ENCODE measurements at regions not wholly inside any gene's neighbourhood (a gene's known extent, or its start where the extent isn't known, plus 50 kb on each side); places are given as distances from the start of the nearest gene placed in this dataset.

- TF ChIP-seq MXI1 (IDR thresholded peaks at IDR 0.05; ENCODE audit: low read depth, low read length) (0 out of 2 replicates have a peak, but pooled peaks have one; percentile 27), USF2 (IDR thresholded peaks at IDR 0.05; ENCODE audit: borderline replicate concordance, low read depth, low read length) (no peak)
- no peaks in the 10 kb centered on the region for H3K79me2 ChIP-seq (ENCODE audit: insufficient read depth)
- DNase-seq = peak; percentile 73
- ChIA-PET POLR2A (interaction anchor here (1.1 to 2.5 kb wide), 2 partner anchors 16 to 66 kb away, joined by 3 to 21 read pairs; partner anchors contain the start of gene EFNB1), CTCF (interaction anchor here (0.9 to 4.9 kb wide), 4 partner anchors 49 to 183 kb away, joined by 3 to 20 read pairs (median 4); partner anchors contain the start of gene EFNB1)
- H3K9ac ChIP-seq = no peak overlapping the region
- no peaks in the 10 kb centered on the region for H3K9me2 ChIP-seq
- H3K9me3 ChIP-seq = no peaks in the 10 kb centered on the region
- no peak overlapping the region for H3K4me3 ChIP-seq (ENCODE audit: low read depth in 2 of 2, low read length in 1 of 2)
- peak overlapping the region; percentile 24 to 92; a peak in 3 of 4 replicates for H3K27ac ChIP-seq (ENCODE audit: low read depth in 2 of 2, low read length in 1 of 2)
- H3K4me2 ChIP-seq = 0 out of 2 replicates have a peak overlapping the region, but pooled peaks have one; percentile 37
- H3K27me3 ChIP-seq (ENCODE audit: insufficient read depth) = peaks cover 21% of the 10 kb centered on the region
- no peaks in the 10 kb centered on the region for H3K36me3 ChIP-seq (replicated peaks in 1 of 2; ENCODE audit: control insufficient read depth in 1 of 2, insufficient read depth in 2 of 2, low read length in 1 of 2)
- no peaks in the 10 kb centered on the region for H4K20me1 ChIP-seq (ENCODE audit: insufficient read depth)
- WGBS (ENCODE audit: low lambda C conversion rate) = 14% methylated on average over 22 of the region's 49 CpGs
- H3K4me1 ChIP-seq (ENCODE audit: control insufficient read depth in 1 of 2, insufficient read depth in 2 of 2, low read depth in 1 of 2, low read length in 1 of 2) = peaks cover 9 to 39% of the 10 kb centered on the region in 2 experiments; a peak in 2 of 4 replicates
- H3F3A ChIP-seq (replicated peaks; ENCODE audit: insufficient read depth) = no peaks in the 10 kb centered on the region
- H2AFZ ChIP-seq (ENCODE audit: low read depth) = no peak overlapping the region
Observed at GRCh38 chrX:68894513-68895340, 65.9 kb downstream of the EFNB1 start.

- Histone ChIP-seq H2AFZ (ENCODE audit: low read depth) (no peak overlapping the region), H3K79me2 (ENCODE audit: insufficient read depth) (no peaks in the 10 kb centered on the region), H3K4me2 (no peak overlapping the region), H3K9ac (no peak overlapping the region), H4K20me1 (ENCODE audit: insufficient read depth) (no peaks in the 10 kb centered on the region), H3K27me3 (ENCODE audit: insufficient read depth) (peaks cover 21% of the 10 kb centered on the region), H3K4me1 (ENCODE audit: control insufficient read depth in 1 of 2, insufficient read depth in 2 of 2, low read depth in 1 of 2, low read length in 1 of 2) (peaks cover 9 to 39% of the 10 kb centered on the region in 2 experiments; a peak in 2 of 4 replicates), H3K9me2 (no peaks in the 10 kb centered on the region), H3K27ac (ENCODE audit: low read depth in 2 of 2, low read length in 1 of 2) (peak overlapping the region in 1 of 2 experiments; percentile 92; a peak in 2 of 4 replicates), H3K9me3 (no peaks in the 10 kb centered on the region), H3F3A (replicated peaks; ENCODE audit: insufficient read depth) (no peaks in the 10 kb centered on the region), H3K4me3 (ENCODE audit: low read depth in 2 of 2, low read length in 1 of 2) (no peak overlapping the region), H3K36me3 (replicated peaks in 1 of 2; ENCODE audit: control insufficient read depth in 1 of 2, insufficient read depth in 2 of 2, low read length in 1 of 2) (no peaks in the 10 kb centered on the region)
- POLR2A ChIA-PET = interaction anchor here (0.7 to 2.5 kb wide), 3 partner anchors 13 to 65 kb away, joined by 3 to 21 read pairs (median 3); partner anchors contain the start of gene EFNB1
- no CpG with 5 or more reads among the region's 8 CpGs for WGBS (ENCODE audit: low lambda C conversion rate)
- peak; percentile 57 for DNase-seq
- CTCF ChIA-PET = interaction anchor here (0.8 to 4.9 kb wide), 6 partner anchors 17 to 183 kb away, joined by 3 to 20 read pairs (median 3); partner anchors contain the start of gene EFNB1
- TF ChIP-seq POLR2AphosphoS5 (IDR thresholded peaks at IDR 0.05; ENCODE audit: low read depth, low read length) (no peak), RAD21 (IDR thresholded peaks at IDR 0.05; ENCODE audit: low read length) (no peak), USF1 (IDR thresholded peaks at IDR 0.05; ENCODE audit: borderline replicate concordance, low read depth) (no peak), GABPA (IDR thresholded peaks at IDR 0.05; ENCODE audit: low read depth) (no peak), REST (IDR thresholded peaks at IDR 0.05; ENCODE audit: low read depth, low read length) (no peak), FOXM1 (IDR thresholded peaks at IDR 0.05; ENCODE audit: low read depth) (no peak), EZH2phosphoT487 (IDR thresholded peaks at IDR 0.05; ENCODE audit: borderline replicate concordance, low read depth) (no peak), RXRA (IDR thresholded peaks at IDR 0.05; ENCODE audit: borderline replicate concordance, low read depth) (no peak), CTCF (IDR thresholded peaks at IDR 0.05) (no peak), TEAD4 (IDR thresholded peaks at IDR 0.05; ENCODE audit: borderline replicate concordance, insufficient read depth) (no peak), SMC3 (IDR thresholded peaks at IDR 0.05; ENCODE audit: low read depth, low read length) (no peak), NRF1 (IDR thresholded peaks at IDR 0.05; ENCODE audit: low read depth, low read length) (no peak), ZBTB33 (IDR thresholded peaks at IDR 0.05; ENCODE audit: borderline replicate concordance, low read depth) (no peak)
Observed at GRCh38 chrX:68894142-68894512, 65.3 kb downstream of the EFNB1 start.

Measured in SK-N-SH (cell line).